Putamen (tissue), 1 donor: ENCODE measurements at regions not wholly inside any gene's neighbourhood (a gene's known extent, or its start where the extent isn't known, plus 50 kb on each side); places are given as distances from the start of the nearest gene placed in this dataset.

Experiments
- DNase-seq: peaks from one replicate; pipeline ENCODE4 v3.0.0-alpha.2; 2016; ENCODE audit warnings: low spot score

GRCh38 chr4:181952478-181952877 lies 290.7 kb upstream of the TENM3 start:
- DNase-seq = no peak

DNA sequence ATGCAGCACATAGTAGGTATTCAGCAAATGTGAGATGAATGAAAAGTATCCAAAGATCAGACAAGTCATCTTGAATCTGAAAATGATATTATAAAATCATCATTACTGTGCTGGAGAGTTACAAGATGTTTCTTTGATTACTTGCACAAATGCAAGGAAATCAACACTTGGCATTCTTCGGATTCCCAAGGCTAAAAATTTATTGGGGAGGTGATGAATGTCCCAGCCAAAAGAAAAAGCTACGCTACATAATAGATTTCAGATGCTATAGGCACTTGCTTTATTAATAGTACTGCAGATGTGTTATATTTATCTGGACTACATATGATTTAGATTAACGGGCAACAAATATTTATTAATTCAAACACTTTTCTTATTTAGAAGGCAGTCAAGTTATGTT lies 286.7 kb upstream of the TENM3 start:
- DNase-seq = no peak

DNA sequence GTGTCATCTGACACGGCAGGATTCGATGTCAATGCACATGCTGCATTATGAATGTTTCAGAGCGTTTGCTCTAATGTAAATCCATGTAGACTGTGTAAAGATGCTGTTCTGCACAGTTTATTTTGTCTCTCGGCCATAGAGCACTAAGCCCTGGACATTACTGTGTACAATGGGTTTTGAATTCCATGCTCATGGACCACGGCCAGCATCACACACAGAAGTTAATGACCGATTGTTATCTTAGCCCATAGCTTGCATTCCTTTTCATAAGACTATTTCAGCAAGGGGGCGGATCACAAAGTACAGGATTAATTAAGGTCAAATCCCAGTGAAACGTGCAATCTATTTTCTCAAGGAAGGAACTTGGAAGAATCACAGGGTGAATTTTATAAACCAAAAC lies 286.1 kb upstream of the TENM3 start:
- DNase-seq = no peak

DNA sequence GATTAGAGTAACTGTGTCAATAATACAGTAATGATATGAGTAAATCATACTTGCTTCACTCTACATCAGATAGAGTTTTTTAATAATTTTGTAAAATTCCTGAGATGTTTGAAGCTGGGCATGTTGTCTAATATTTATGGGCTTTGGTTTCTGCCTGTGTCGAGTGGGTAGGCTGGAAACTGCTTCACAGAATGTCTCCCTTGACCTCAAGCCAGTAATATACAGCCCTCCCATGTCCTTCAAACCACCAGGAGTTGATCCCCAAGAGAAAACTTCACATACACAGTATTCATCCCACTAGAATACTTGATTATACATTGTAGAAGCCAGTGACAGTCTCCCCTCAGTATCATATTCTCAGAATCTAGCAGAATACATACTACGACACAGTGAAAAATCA lies 284.8 kb upstream of the TENM3 start:
- DNase-seq = no peak

DNA sequence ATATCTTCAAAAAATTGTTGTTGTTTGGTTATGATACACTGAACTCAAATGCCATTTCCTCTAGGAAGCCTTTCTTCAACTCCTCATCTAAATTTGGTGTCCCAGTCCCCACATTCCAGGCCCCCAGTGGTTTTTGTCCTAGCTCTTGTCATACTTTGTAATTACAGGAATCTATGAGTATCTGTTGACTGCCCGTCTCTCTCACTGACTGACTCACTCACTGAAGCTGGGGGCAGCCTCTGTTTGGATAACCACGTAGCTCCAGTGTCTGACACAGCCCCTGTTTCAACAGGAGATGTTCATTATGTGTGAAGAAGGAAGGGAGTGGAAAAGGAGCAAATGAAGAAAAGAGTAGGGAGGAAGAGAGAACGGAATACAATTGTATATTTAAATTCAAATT lies 284.1 kb upstream of the TENM3 start:
- DNase-seq = no peak

DNA sequence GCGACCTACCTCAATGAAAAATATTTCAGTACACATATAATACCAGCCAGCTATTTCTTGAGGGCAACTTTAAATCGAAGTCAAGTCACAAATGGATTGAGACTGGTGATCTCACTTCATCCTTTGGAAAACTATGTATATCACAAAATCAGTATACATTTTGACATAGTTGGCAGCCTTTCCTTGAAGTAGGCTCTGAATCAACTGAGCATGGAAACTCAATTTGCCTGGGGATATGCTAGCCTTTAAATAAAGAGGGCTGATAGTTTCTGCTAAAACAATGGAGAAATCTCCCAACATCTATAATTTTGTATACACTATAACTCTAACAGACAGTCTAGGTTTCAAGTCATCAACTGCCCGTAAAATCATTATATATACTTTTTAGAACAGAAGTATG lies 282.8 kb upstream of the TENM3 start:
- DNase-seq = no peak

- DNase-seq = no peak
These were observed 280.9 kb upstream of the TENM3 start for GRCh38 chr4:181962321-181962720.

GRCh38 chr4:181964731-181965130 lies 278.5 kb upstream of the TENM3 start:
- DNase-seq = no peak

GRCh38 chr4:181966104-181966551 lies 277.1 kb upstream of the TENM3 start:
- no peak for DNase-seq

GRCh38 chr4:181967401-181967800 lies 275.8 kb upstream of the TENM3 start:
- DNase-seq = no peak

DNA sequence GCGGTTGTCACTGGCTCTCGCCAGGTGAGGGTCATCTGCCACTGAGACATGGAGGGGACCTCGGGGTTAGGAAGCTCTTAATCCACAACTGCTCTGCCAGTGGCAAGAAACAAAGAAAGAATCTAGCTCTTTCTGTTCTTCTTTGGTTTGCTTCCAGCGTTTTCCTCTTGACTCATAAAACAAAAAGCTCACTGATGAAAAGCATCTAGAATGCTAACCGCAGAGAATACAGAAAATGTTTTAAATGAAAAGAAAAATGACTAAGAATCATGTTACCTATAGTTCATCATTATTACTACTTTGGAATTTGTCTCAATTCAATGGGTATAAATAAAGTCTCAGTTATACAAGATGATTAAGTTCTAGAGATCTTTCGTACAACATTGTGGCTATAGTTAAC lies 274.8 kb upstream of the TENM3 start:
- DNase-seq = no peak

- DNase-seq = no peak
These were observed 274.1 kb upstream of the TENM3 start for GRCh38 chr4:181969151-181969550.

GRCh38 chr4:181970366-181970765 lies 272.8 kb upstream of the TENM3 start:
- no peak for DNase-seq

DNA sequence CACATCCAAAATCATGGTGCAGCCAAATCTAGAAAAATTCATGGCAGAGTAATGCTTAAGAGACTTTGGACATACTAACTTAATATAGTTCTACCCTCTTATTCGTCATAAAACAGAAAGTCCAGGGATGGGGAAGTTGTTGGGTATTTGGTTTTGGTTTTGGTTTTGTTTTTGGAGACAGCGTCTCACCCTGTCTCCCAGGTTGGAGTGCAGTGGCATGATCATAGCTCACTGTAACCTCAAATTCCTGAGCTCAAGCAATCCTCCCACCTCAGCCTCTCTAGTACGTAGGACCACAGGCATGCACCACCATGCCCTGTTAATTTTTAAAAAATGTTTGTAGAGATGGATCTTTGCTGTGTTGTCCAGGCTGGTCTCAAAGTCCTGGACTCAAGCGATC lies 271.8 kb upstream of the TENM3 start:
- DNase-seq = no peak

- no peak for DNase-seq
These were observed 271.2 kb upstream of the TENM3 start for GRCh38 chr4:181971973-181972372.

GRCh38 chr4:181976764-181977163 lies 266.4 kb upstream of the TENM3 start:
- DNase-seq = no peak

GRCh38 chr4:181982437-181982836 lies 260.8 kb upstream of the TENM3 start:
- DNase-seq = no peak

- no peak for DNase-seq
These were observed 260.3 kb upstream of the TENM3 start for GRCh38 chr4:181982856-181983255.

DNA sequence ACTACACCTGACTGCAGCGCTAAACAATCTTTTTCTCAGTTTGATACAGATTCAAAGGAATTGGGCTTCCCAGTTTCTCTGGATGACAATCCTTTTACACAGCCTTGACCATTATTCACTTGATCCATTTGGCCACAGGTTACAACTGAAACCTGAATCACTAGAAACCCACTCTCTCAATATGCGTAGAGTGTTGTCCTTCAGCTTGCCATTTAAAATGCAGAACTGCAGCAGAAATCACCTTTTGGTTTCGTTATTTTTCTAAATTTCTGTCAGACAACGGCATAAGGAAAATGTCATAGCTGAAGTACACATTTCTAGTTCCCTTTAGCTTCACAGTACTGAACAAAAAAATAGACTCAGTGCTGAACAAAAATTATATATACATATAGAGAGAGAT lies 255.8 kb upstream of the TENM3 start:
- DNase-seq = no peak

DNA sequence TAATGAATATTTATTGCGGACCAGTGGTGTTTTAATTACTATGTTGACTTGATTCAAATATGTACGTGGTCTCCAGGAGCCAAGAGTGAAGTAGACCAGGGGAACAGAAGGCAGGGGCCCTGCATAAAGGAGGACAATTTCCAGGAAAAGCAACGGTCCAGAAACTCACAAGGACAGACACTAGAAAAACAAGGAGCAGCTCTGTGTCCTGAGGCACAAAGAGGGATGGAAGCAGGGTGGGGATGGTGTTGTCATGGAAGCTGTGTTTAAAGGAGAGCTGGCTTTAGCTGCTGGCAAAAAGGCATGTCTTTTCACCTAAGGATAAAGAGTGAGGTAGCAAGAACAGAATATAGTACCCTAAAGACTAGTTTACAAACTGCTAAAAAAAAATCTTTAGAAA lies 254.1 kb upstream of the TENM3 start:
- no peak for DNase-seq

- DNase-seq = no peak
These were observed 251.7 kb upstream of the TENM3 start for GRCh38 chr4:181991369-181992108.

DNA sequence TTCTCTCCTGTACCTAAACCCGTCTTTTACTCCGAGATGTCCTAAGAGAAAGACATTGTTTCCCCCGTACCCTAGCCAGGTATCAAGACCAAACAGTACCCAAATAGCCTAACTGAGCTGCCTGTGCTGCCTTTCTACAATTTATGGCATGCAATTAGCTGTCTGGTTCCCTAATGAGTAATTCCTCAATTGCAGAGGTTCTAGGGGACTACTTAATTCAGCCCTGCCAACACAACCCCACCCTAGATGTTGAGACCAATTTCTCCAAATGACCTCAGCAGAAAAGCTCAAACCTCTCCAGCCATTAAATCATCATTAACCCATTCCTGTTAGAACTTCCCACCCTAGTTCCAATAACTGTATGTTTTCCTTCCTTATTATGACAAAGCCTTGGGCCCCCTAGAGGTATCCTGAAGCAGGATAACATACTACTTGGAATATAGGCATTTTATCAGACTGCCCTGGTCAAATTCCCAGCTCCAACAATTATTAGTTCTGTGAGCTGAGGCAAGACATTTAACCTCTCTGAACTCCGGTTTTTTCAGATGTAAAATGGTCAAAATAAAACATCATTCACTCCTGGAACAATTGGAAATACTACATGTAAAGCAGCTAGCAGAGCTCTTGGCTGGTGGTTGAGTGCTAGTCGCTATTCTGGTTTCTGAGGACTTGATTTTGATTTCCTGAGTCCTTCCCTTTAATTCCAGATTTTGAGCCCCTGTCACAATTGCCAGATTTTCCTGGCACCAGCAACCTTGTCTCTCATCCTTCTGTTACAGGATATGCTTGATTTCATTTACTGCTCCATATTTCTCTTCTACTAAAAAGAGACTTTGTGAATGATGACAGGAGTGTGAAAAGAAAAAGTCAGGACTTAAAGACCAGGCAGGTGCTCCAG lies 244.6 kb upstream of the TENM3 start:
- no peak for DNase-seq

DNA sequence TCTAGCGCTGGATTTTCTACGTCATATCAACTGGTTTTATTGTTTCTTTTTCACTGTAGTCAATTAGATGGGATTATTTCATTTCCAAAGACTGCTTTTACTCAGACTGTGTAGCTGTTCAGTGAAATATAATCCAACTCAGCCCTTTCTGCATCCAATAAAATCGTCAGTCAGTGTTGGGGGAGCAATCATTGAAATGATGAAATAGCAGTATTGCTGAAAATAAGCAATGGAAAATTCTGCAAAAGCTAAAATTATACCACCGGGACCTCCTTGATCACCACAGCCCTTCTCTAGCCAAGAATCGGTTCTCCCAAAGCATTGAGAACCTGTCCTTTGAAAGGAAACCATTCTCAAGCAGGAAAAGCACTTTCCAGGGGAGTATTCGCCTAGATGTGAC lies 243.1 kb upstream of the TENM3 start:
- no peak for DNase-seq
